Testis (tissue), 2 donors: ENCODE measurements at regions not wholly inside any gene's neighbourhood (a gene's known extent, or its start where the extent isn't known, plus 50 kb on each side); places are given as distances from the start of the nearest gene placed in this dataset.

Source experiments
- DNase-seq: peaks from one replicate; pipeline ENCODE4 v3.0.0-alpha.2; 2019
- H3K27ac ChIP-seq, 2 donors: fragments of 200-600 bp; sonication (generic); one replicate each; pipeline ENCODE4 v1.5.1; 2019
- H3K27me3 ChIP-seq: fragments of 200-600 bp; sonication (generic); one replicate; pipeline ENCODE4 v1.5.1; 2019
- H3K36me3 ChIP-seq: fragments of 200-600 bp; sonication (generic); one replicate; pipeline ENCODE4 v1.5.1; 2017; ENCODE audit warnings: low read depth; ENCODE audit errors: missing control alignments
- H3K4me1 ChIP-seq: fragments of 200-600 bp; sonication (generic); one replicate; pipeline ENCODE4 v1.5.1; 2019
- H3K4me3 ChIP-seq, 2 donors: fragments of 200-600 bp; sonication (generic); one replicate each; pipeline ENCODE4 v1.5.1; 2017 to 2019
- H3K9me3 ChIP-seq: fragments of 200-600 bp; sonication (generic); one replicate; pipeline ENCODE4 v1.5.1; 2017
- CTCF ChIP-seq, 3 experiments: fragments of 450-650 bp in 2 of 3; fragments of 200-600 bp in 1 of 3; sonication (generic) in 1 of 3; IDR thresholded peaks; one replicate each; pipeline ENCODE4 v1.5.1; 2016 to 2019; ENCODE audit warnings: antibody characterized with exemption in 3 of 3, mild to moderate bottlenecking in 2 of 3, moderate library complexity in 1 of 3
- POLR2A ChIP-seq: fragments of 450-650 bp; IDR thresholded peaks from one replicate; pipeline ENCODE4 v1.6.1; 2017; ENCODE audit warnings: antibody characterized with exemption, mild to moderate bottlenecking, moderate library complexity
- WGBS, 2 donors: methylation state at CpG; one replicate each; pipeline ENCODE4 v1.1.5; 2018; 5-methylcytosine and 5-hydroxymethylcytosine counted together
- intact Hi-C: fragments of 100-400 bp; cut with DNase I; formaldehyde crosslinking; loops from one replicate; pipeline ENCODE4 v1.15.1; 2023; ENCODE audit warnings: low total_unique reads

GRCh38 chr10:123455861-123456260 lies 210.3 kb upstream of the GPR26 start:
- Histone ChIP-seq H3K27me3 (no peaks in the 10 kb centered on the region), H3K4me1 (no peaks in the 10 kb centered on the region), H3K4me3 (no peak overlapping the region), H3K27ac (no peak overlapping the region), H3K36me3 (no peaks in the 10 kb centered on the region), H3K9me3 (no peaks in the 10 kb centered on the region)
- no peak for TF ChIP-seq POLR2A
- no peak for TF ChIP-seq CTCF (IDR thresholded peaks at IDR 0.05)
- no peak for DNase-seq
- intact Hi-C loops, result no loop called here
- 77 to 90% methylated on average over 3 of the region's 3 CpGs for WGBS, 2 donors

- Histone ChIP-seq H3K4me3 (no peak overlapping the region), H3K4me1 (no peaks in the 10 kb centered on the region), H3K27me3 (no peaks in the 10 kb centered on the region), H3K27ac (no peak overlapping the region), H3K9me3 (no peaks in the 10 kb centered on the region), H3K36me3 (no peaks in the 10 kb centered on the region)
- WGBS, 2 donors, result 72 to 82% methylated on average over 5 of the region's 5 CpGs
- intact Hi-C loops, result no loop called here
- TF ChIP-seq CTCF (IDR thresholded peaks at IDR 0.05) (no peak), POLR2A (no peak)
- DNase-seq, result no peak
Measured at GRCh38 chr10:123458933-123459332, 207.2 kb upstream of the GPR26 start.

GRCh38 chr10:123459371-123460091 lies 206.6 kb upstream of the GPR26 start:
- no peaks in the 10 kb centered on the region for H3K9me3 ChIP-seq
- H3K27me3 ChIP-seq, result no peaks in the 10 kb centered on the region
- no peak for DNase-seq
- 71 to 77% methylated on average over 7 of the region's 7 CpGs for WGBS, 2 donors
- no peaks in the 10 kb centered on the region for H3K36me3 ChIP-seq
- intact Hi-C loops, result no loop called here
- H3K4me1 ChIP-seq, result no peaks in the 10 kb centered on the region
- H3K27ac ChIP-seq, result no peak overlapping the region
- no peak overlapping the region for H3K4me3 ChIP-seq
- TF ChIP-seq POLR2A, result no peak
- no peak for TF ChIP-seq CTCF (IDR thresholded peaks at IDR 0.05)

- Histone ChIP-seq H3K27ac (no peak overlapping the region), H3K4me1 (no peaks in the 10 kb centered on the region), H3K4me3 (no peak overlapping the region), H3K27me3 (no peaks in the 10 kb centered on the region), H3K36me3 (no peaks in the 10 kb centered on the region), H3K9me3 (no peaks in the 10 kb centered on the region)
- no peak for TF ChIP-seq CTCF (IDR thresholded peaks at IDR 0.05)
- no peak for TF ChIP-seq POLR2A
- no peak for DNase-seq
- 80 to 81% methylated on average over 8 of the region's 8 CpGs for WGBS, 2 donors
- intact Hi-C loops, result no loop called here
Measured at GRCh38 chr10:123462246-123462645, 203.9 kb upstream of the GPR26 start.

GRCh38 chr10:123462756-123463155 lies 203.4 kb upstream of the GPR26 start:
- intact Hi-C loops, result no loop called here
- H3K9me3 ChIP-seq, result no peaks in the 10 kb centered on the region
- no peak overlapping the region for H3K27ac ChIP-seq
- TF ChIP-seq POLR2A, result no peak
- TF ChIP-seq CTCF (IDR thresholded peaks at IDR 0.05), result no peak
- H3K36me3 ChIP-seq, result no peaks in the 10 kb centered on the region
- no peaks in the 10 kb centered on the region for H3K4me1 ChIP-seq
- DNase-seq, result no peak
- no peaks in the 10 kb centered on the region for H3K27me3 ChIP-seq
- WGBS, 2 donors, result 71 to 82% methylated on average over 4 of the region's 4 CpGs
- H3K4me3 ChIP-seq, result no peak overlapping the region
